Pancreas (tissue), 10 donors: ENCODE measurements at regions not wholly inside any gene's neighbourhood (a gene's known extent, or its start where the extent isn't known, plus 50 kb on each side); places are given as distances from the start of the nearest gene placed in this dataset.
A peak's percentile ranks its signal among the peaks of the same experiment; 100 is the strongest.

Experiments
- ATAC-seq, 4 donors: fragments of 200-7000 bp; cut with Tn5 transposase; one replicate each; pipeline versions ENCODE4 v1.8.0 to v1.9.1; 2020; ENCODE audit warnings: mild to moderate bottlenecking in 4 of 4, moderate library complexity in 4 of 4
- DNase-seq, 6 donors: peaks; one replicate each; pipeline ENCODE4 v3.0.0-alpha.2; 2020
- FAIRE-seq: peaks from 2 replicates; lab custom pipeline; 2012; peaks lifted over from hg19 to GRCh38; lab: Jason Lieb, UNC
- H3K27ac ChIP-seq, 4 donors: fragments of 200-600 bp; sonication (generic); 1 replicate in 3 of 4; 2 replicates in 1 of 4; pipeline versions ENCODE4 v1.5.0 to v1.8.0; 2020
- H3K27me3 ChIP-seq, 4 donors: fragments of 200-600 bp; one replicate each; pipeline ENCODE4 v1.8.0; 2021
- H3K36me3 ChIP-seq, 3 donors: fragments of 200-600 bp; sonication (generic) in 1 of 3; one replicate each; pipeline versions ENCODE4 v1.5.0 to v1.8.0; 2020 to 2021
- H3K4me1 ChIP-seq, 3 donors: fragments of 200-600 bp; one replicate each; pipeline ENCODE4 v1.8.0; 2021
- H3K4me3 ChIP-seq, 4 donors: fragments of 200-600 bp; sonication (generic) in 2 of 4; one replicate each; pipeline versions ENCODE4 v1.5.0 to v1.8.0; 2020 to 2021
- H3K9me3 ChIP-seq, 4 donors: fragments of 200-600 bp; one replicate each; pipeline ENCODE4 v1.8.0; 2021
- WGBS, 2 donors: extraction: QIAGEN DNeasy Blood & Tissue Kit; methylation state at CpG; one replicate each; pipeline ENCODE4 v1.1.7; 2013; 5-methylcytosine and 5-hydroxymethylcytosine counted together
- intact Hi-C, 3 donors: fragments of 100-400 bp; cut with DNase I; formaldehyde crosslinking; loops; one replicate each; pipeline versions ENCODE4 v1.11.1 to v1.14.2; 2022
- TF ChIP-seq, protein P1 (sequence below), 4 donors: fragments of 200-600 bp; sonication (generic) in 3 of 4; IDR thresholded peaks; one replicate each; pipeline versions ENCODE4 v1.5.0 to v1.8.0; 2021; ENCODE audit warnings: antibody characterized with exemption in 4 of 4
- donor health status: healthy with polysubstance abuse.
- donor health status: DM: no; HTN: no; CAD: no; lungs with moderate emphysema.
- donor health status: DM: no; HTN: no; CAD: no.
- donor health status: control.
- donor health status: control.
- donor health status: Bipolar disorder and iron deficiency.
- donor health status: DM: yes; HTN: yes; CAD: no.
- donor health status: DM: no; HTN: no; CAD: no.
- donor health status: DM: no; HTN: no; CAD: no.
- donor health status: DM: yes; HTN: yes; CAD: no.

DNA sequence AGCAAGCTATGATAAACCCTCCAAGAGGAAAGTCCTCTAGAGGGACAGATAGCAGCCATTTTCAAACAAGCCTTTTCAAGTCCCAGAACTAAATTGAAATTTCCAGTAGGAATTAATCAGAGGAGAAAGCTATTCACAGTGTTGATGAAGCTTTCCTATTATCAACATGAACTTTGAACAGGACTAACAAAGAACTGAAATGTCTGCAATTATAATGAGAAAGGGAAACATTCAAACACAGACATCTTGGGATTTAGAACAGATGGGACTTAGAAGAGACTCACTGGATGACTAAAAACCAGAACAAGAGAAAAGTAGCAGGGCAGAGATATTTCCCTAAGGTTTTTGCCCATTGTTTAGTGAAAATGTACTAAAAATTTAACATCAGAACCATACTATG lies 622.1 kb upstream of the UBE2E2 start:
- Histone ChIP-seq H3K4me1 (peaks cover 0 to 7% (median 0%) of the 10 kb centered on the region in 3 donors), H3K27me3 (no peaks in the 10 kb centered on the region), H3K27ac (no peak overlapping the region), H3K36me3 (no peaks in the 10 kb centered on the region), H3K9me3 (no peaks in the 10 kb centered on the region), H3K4me3 (no peak overlapping the region)
- FAIRE-seq (no peak), DNase-seq (no peak), ATAC-seq (peak in 2 of 4 donors; percentile 32 to 41)
- TF ChIP-seq, protein P1, sequence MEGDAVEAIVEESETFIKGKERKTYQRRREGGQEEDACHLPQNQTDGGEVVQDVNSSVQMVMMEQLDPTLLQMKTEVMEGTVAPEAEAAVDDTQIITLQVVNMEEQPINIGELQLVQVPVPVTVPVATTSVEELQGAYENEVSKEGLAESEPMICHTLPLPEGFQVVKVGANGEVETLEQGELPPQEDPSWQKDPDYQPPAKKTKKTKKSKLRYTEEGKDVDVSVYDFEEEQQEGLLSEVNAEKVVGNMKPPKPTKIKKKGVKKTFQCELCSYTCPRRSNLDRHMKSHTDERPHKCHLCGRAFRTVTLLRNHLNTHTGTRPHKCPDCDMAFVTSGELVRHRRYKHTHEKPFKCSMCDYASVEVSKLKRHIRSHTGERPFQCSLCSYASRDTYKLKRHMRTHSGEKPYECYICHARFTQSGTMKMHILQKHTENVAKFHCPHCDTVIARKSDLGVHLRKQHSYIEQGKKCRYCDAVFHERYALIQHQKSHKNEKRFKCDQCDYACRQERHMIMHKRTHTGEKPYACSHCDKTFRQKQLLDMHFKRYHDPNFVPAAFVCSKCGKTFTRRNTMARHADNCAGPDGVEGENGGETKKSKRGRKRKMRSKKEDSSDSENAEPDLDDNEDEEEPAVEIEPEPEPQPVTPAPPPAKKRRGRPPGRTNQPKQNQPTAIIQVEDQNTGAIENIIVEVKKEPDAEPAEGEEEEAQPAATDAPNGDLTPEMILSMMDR (IDR thresholded peaks at IDR 0.05) = no peak
- intact Hi-C loops = loop anchor here in 1 of 3 donors (10.0 kb wide), 1 partner anchor 374 kb away; no protein-coding TSS in a partner anchor

GRCh38 chr3:22582266-22582665 lies 620.9 kb upstream of the UBE2E2 start:
- Histone ChIP-seq H3K27me3 (no peaks in the 10 kb centered on the region), H3K27ac (no peak overlapping the region), H3K4me1 (peaks cover 0 to 7% (median 0%) of the 10 kb centered on the region in 3 donors), H3K4me3 (no peak overlapping the region), H3K9me3 (no peaks in the 10 kb centered on the region), H3K36me3 (no peaks in the 10 kb centered on the region)
- DNase-seq = no peak
- FAIRE-seq = no peak
- ATAC-seq = no peak
- 73 to 80% methylated on average over 1 of the region's 1 CpG for WGBS, 2 donors
- intact Hi-C loops = loop anchor here in 1 of 3 donors (10.0 kb wide), 1 partner anchor 373 kb away; no protein-coding TSS in a partner anchor
- TF ChIP-seq, protein P1 (IDR thresholded peaks at IDR 0.05) = no peak

- Histone ChIP-seq H3K27ac (no peak overlapping the region), H3K9me3 (no peaks in the 10 kb centered on the region), H3K36me3 (no peaks in the 10 kb centered on the region), H3K4me3 (no peak overlapping the region), H3K27me3 (no peaks in the 10 kb centered on the region), H3K4me1 (peaks cover 0 to 7% (median 0%) of the 10 kb centered on the region in 3 donors)
- 48% methylated on average over 2 of the region's 2 CpGs for WGBS, 2 donors
- ATAC-seq (no peak), DNase-seq (no peak), FAIRE-seq (no peak)
- intact Hi-C loops = loop anchor here in 1 of 3 donors (10.0 kb wide), 1 partner anchor 369 kb away; no protein-coding TSS in a partner anchor
- TF ChIP-seq, protein P1 (IDR thresholded peaks at IDR 0.05) = no peak
Observed at GRCh38 chr3:22585504-22585903, 617.6 kb upstream of the UBE2E2 start.

DNA sequence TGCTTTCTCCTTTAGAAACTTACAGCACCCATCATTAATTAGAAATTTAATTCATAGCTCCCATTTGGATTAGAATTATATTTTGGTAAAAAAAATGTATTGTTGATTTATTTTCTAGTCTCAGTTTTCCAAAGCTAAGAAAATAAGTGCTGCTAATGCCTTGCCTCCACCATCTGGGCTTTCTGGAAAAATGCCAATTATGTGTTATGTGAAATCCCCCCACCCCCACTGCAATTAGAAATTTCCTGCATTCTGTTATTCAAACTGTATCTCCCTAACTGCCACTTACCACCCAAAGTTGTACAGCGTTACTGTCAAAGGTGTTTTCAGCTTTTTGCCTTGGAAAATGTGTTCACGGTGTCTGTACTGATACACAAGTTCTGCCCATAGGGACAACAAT lies 617.2 kb upstream of the UBE2E2 start:
- WGBS, 2 donors = 92% methylated on average over 2 of the region's 2 CpGs
- H3K36me3 ChIP-seq = no peaks in the 10 kb centered on the region
- no peak overlapping the region for H3K27ac ChIP-seq
- intact Hi-C loops = loop anchor here in 1 of 3 donors (10.0 kb wide), 1 partner anchor 369 kb away; no protein-coding TSS in a partner anchor
- no peak for FAIRE-seq
- no peaks in the 10 kb centered on the region for H3K27me3 ChIP-seq
- no peak overlapping the region for H3K4me3 ChIP-seq
- ATAC-seq = no peak
- TF ChIP-seq, protein P1 (IDR thresholded peaks at IDR 0.05) = no peak
- peaks cover 0 to 5% (median 0%) of the 10 kb centered on the region in 3 donors for H3K4me1 ChIP-seq
- no peak for DNase-seq
- no peaks in the 10 kb centered on the region for H3K9me3 ChIP-seq

- no peaks in the 10 kb centered on the region for H3K9me3 ChIP-seq
- no peak overlapping the region for H3K27ac ChIP-seq
- intact Hi-C loops = loop anchor here in 1 of 3 donors (10.0 kb wide), 1 partner anchor 367 kb away; no protein-coding TSS in a partner anchor
- no peaks in the 10 kb centered on the region for H3K4me1 ChIP-seq
- H3K4me3 ChIP-seq = no peak overlapping the region
- ATAC-seq (no peak), DNase-seq (no peak), FAIRE-seq (no peak)
- no peaks in the 10 kb centered on the region for H3K27me3 ChIP-seq
- 68 to 84% methylated on average over 7 of the region's 7 CpGs for WGBS, 2 donors
- TF ChIP-seq, protein P1 (IDR thresholded peaks at IDR 0.05) = no peak
- H3K36me3 ChIP-seq = no peaks in the 10 kb centered on the region
Observed at GRCh38 chr3:22587446-22587845, 615.7 kb upstream of the UBE2E2 start.
